Suprapubic skin (tissue), 4 donors: ENCODE measurements at regions not wholly inside any gene's neighbourhood (a gene's known extent, or its start where the extent isn't known, plus 50 kb on each side); places are given as distances from the start of the nearest gene placed in this dataset.

ENCODE experiments used
- DNase-seq, 2 donors: peaks; one replicate each; pipeline ENCODE4 v3.0.0-alpha.2; 2019; ENCODE audit warnings: low spot score in 2 of 2
- H3K27ac ChIP-seq: fragments of 200-600 bp; sonication (generic); one replicate; pipeline ENCODE4 v1.5.1; 2019
- H3K27me3 ChIP-seq: fragments of 200-600 bp; sonication (generic); one replicate; pipeline ENCODE4 v1.5.1; 2019
- H3K36me3 ChIP-seq: fragments of 200-600 bp; sonication (generic); one replicate; pipeline ENCODE4 v1.5.1; 2019
- H3K4me1 ChIP-seq: fragments of 200-600 bp; sonication (generic); one replicate; pipeline ENCODE4 v1.5.1; 2019
- H3K4me3 ChIP-seq: fragments of 200-600 bp; sonication (generic); one replicate; pipeline ENCODE4 v1.5.1; 2019; ENCODE audit warnings: mild to moderate bottlenecking
- H3K9me3 ChIP-seq: fragments of 200-600 bp; sonication (generic); one replicate; pipeline ENCODE4 v1.5.1; 2019
- EP300 ChIP-seq: sonication (generic); formaldehyde crosslinking; IDR thresholded peaks from one replicate; pipeline ENCODE4 v1.6.1; 2017; ENCODE audit warnings: antibody characterized with exemption
- POLR2A ChIP-seq, 2 donors: fragments of 450-650 bp; IDR thresholded peaks; one replicate each; pipeline ENCODE4 v1.6.1; 2017; ENCODE audit warnings: antibody characterized with exemption in 2 of 2, mild to moderate bottlenecking in 2 of 2, moderate library complexity in 2 of 2
- POLR2AphosphoS5 ChIP-seq, 3 donors: sonication (generic); formaldehyde crosslinking; IDR thresholded peaks; one replicate each; pipeline ENCODE4 v1.6.1; 2017; ENCODE audit warnings: antibody characterized with exemption in 3 of 3
- WGBS: methylation state at CpG from one replicate; pipeline ENCODE4 v1.1.5; 2018; 5-methylcytosine and 5-hydroxymethylcytosine counted together
- TF ChIP-seq, protein P1 (sequence below), 2 donors: fragments of 200-600 bp in 1 of 2; fragments of 450-650 bp in 1 of 2; sonication (generic) in 1 of 2; IDR thresholded peaks; one replicate each; pipeline ENCODE4 v1.5.1; 2016 to 2019; ENCODE audit warnings: antibody characterized with exemption in 2 of 2, mild to moderate bottlenecking in 1 of 2, moderate library complexity in 1 of 2

DNA sequence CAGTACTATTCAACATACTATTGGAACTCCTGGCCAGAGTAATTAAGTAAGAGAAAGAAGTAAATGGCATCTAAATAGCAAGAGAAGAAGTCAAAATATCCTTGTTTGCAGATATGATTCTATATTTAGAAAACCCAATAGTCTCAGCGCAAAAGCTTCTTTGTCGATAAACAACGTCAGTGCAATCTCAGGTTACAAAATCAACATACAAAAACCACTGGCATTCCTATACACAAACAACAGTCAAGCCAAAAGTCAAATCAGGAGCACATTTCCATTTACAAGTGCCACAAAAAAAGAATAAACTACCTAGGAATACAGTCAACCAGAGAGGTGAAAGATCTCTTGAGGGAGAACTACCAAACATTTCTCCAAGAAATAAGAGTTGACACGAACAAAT, 1901.9 kb upstream of the ACO1 start:
- H3K4me1 ChIP-seq: no peaks in the 10 kb centered on the region
- 89% methylated on average over 4 of the region's 4 CpGs for WGBS

DNA sequence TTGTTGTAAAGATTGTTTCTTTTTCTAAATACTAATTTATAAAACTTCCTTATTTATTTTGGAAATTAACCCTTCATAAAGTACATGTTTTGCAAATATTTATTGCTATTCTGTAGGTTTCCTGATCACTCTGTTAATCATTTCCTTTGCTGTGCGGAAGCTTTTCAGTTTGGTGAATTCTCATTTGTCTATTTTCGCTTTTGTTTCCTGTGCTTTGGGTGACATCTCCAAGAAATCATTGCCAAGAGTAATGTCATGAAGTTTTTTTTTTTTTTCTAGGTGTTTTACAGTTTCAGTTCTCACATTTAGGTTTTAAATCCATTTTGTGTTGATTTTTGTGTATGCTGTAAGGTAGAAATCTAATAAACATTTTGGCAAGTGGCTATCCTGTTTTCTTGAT, 1899.8 kb upstream of the ACO1 start:
- H3K4me3 ChIP-seq: no peak overlapping the region
- TF ChIP-seq POLR2AphosphoS5 (IDR thresholded peaks at IDR 0.05): no peak
- no peak for TF ChIP-seq EP300
- TF ChIP-seq, protein P1, sequence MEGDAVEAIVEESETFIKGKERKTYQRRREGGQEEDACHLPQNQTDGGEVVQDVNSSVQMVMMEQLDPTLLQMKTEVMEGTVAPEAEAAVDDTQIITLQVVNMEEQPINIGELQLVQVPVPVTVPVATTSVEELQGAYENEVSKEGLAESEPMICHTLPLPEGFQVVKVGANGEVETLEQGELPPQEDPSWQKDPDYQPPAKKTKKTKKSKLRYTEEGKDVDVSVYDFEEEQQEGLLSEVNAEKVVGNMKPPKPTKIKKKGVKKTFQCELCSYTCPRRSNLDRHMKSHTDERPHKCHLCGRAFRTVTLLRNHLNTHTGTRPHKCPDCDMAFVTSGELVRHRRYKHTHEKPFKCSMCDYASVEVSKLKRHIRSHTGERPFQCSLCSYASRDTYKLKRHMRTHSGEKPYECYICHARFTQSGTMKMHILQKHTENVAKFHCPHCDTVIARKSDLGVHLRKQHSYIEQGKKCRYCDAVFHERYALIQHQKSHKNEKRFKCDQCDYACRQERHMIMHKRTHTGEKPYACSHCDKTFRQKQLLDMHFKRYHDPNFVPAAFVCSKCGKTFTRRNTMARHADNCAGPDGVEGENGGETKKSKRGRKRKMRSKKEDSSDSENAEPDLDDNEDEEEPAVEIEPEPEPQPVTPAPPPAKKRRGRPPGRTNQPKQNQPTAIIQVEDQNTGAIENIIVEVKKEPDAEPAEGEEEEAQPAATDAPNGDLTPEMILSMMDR (IDR thresholded peaks at IDR 0.05): no peak
- TF ChIP-seq POLR2A (IDR thresholded peaks at IDR 0.05): no peak
- H3K4me1 ChIP-seq: no peaks in the 10 kb centered on the region
- 89% methylated on average over 2 of the region's 2 CpGs for WGBS
- H3K27ac ChIP-seq: no peak overlapping the region
- DNase-seq: no peak
- no peaks in the 10 kb centered on the region for H3K27me3 ChIP-seq
- H3K36me3 ChIP-seq: no peaks in the 10 kb centered on the region
- no peaks in the 10 kb centered on the region for H3K9me3 ChIP-seq

More for the DNA sequence above, 1901.9 kb upstream of the ACO1 start:
- no peak overlapping the region for H3K4me3 ChIP-seq
- DNase-seq: no peak
- H3K36me3 ChIP-seq: no peaks in the 10 kb centered on the region
- TF ChIP-seq, protein P1 (IDR thresholded peaks at IDR 0.05): no peak
- no peak for TF ChIP-seq POLR2A (IDR thresholded peaks at IDR 0.05)
- no peak for TF ChIP-seq POLR2AphosphoS5 (IDR thresholded peaks at IDR 0.05)
- no peaks in the 10 kb centered on the region for H3K27me3 ChIP-seq
- H3K9me3 ChIP-seq: no peaks in the 10 kb centered on the region
- no peak overlapping the region for H3K27ac ChIP-seq

DNA sequence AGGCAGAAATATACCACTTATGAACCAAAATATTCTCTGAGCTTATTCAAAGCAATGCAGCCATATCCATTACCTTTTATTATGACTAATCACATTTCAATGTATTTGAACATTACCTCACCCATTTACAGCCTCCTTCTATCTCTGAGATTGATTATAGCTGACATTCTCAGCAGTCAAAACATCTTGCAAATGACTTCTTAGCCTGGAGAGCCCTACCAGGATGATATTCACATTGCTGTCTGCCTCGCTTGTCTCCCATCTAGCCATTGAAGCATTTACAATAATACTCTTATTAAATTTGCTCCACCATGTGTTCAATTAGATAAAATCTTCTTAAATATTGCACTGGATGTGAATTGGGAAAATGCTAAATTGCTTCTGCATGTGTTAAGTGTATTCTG, 1879.9 kb upstream of the ACO1 start:
- H3K9me3 ChIP-seq: no peaks in the 10 kb centered on the region
- no peaks in the 10 kb centered on the region for H3K36me3 ChIP-seq
- no peak overlapping the region for H3K4me3 ChIP-seq
- DNase-seq: no peak
- no peak overlapping the region for H3K27ac ChIP-seq
- H3K27me3 ChIP-seq: no peaks in the 10 kb centered on the region
- no peak for TF ChIP-seq EP300
- no peak for TF ChIP-seq POLR2AphosphoS5 (IDR thresholded peaks at IDR 0.05)
- TF ChIP-seq POLR2A (IDR thresholded peaks at IDR 0.05): no peak
- TF ChIP-seq, protein P1 (IDR thresholded peaks at IDR 0.05): no peak
- 42% methylated on average over 1 of the region's 1 CpG for WGBS
- no peaks in the 10 kb centered on the region for H3K4me1 ChIP-seq

DNA sequence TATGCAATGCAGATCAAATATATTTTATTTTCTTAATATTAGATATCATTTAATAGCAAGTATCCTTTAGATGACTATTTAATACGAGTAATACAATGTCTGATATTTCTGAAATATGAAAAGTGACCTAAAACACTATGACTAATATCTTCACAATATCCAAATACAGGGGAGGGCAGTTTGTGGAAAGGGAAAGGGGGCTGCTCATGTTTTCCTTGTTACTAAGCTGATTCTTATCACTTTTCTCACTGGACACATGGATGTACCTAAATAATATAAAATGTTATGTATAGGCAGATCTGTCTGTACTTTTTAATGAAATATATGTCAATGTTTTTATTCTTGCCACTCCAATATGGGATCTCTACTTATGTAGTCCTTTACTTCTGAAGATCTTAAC, 1879.1 kb upstream of the ACO1 start:
- no peak for DNase-seq
- H3K27me3 ChIP-seq: no peaks in the 10 kb centered on the region
- H3K36me3 ChIP-seq: no peaks in the 10 kb centered on the region
- H3K4me1 ChIP-seq: no peaks in the 10 kb centered on the region
- 72% methylated on average over 1 of the region's 1 CpG for WGBS
- H3K27ac ChIP-seq: no peak overlapping the region
- no peak overlapping the region for H3K4me3 ChIP-seq
- H3K9me3 ChIP-seq: no peaks in the 10 kb centered on the region
- TF ChIP-seq POLR2A (IDR thresholded peaks at IDR 0.05): no peak
- TF ChIP-seq, protein P1 (IDR thresholded peaks at IDR 0.05): no peak
- TF ChIP-seq POLR2AphosphoS5 (IDR thresholded peaks at IDR 0.05): no peak
- no peak for TF ChIP-seq EP300

DNA sequence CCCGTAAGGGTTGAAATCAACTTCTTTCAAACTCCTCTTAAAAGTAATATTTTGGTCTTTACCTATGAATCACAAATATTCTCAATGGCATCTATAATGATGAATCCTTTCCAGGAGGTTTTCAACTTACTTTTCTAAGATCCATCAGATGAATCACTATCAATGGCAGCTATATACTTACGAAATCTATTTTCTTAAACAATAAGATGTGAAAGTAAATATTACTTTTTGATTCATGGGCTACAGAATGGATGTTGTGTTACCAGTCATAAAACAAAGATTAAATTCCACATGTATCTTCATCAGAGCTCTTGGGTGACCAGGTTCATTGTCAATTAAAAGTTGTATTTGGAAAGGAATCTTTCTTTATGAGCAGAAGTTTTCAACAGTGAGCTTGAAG, 1877.7 kb upstream of the ACO1 start:
- TF ChIP-seq POLR2A (IDR thresholded peaks at IDR 0.05) (no peak), POLR2AphosphoS5 (IDR thresholded peaks at IDR 0.05) (no peak), EP300 (no peak)
- TF ChIP-seq, protein P1 (IDR thresholded peaks at IDR 0.05): no peak
- no peak overlapping the region for H3K27ac ChIP-seq
- H3K36me3 ChIP-seq: no peaks in the 10 kb centered on the region
- no peaks in the 10 kb centered on the region for H3K27me3 ChIP-seq
- H3K9me3 ChIP-seq: no peaks in the 10 kb centered on the region
- no peaks in the 10 kb centered on the region for H3K4me1 ChIP-seq
- H3K4me3 ChIP-seq: no peak overlapping the region
- WGBS: 88% methylated on average over 2 of the region's 2 CpGs
- no peak for DNase-seq
